Non-pigmented ciliary epithelial cell (primary cell): ENCODE measurements at regions not wholly inside any gene's neighbourhood (a gene's known extent, or its start where the extent isn't known, plus 50 kb on each side); places are given as distances from the start of the nearest gene placed in this dataset.

Source experiments
- DNase-seq: peaks from one replicate; pipeline ENCODE4 v3.0.0-alpha.2; 2010; ENCODE audit warnings: low read depth

DNA sequence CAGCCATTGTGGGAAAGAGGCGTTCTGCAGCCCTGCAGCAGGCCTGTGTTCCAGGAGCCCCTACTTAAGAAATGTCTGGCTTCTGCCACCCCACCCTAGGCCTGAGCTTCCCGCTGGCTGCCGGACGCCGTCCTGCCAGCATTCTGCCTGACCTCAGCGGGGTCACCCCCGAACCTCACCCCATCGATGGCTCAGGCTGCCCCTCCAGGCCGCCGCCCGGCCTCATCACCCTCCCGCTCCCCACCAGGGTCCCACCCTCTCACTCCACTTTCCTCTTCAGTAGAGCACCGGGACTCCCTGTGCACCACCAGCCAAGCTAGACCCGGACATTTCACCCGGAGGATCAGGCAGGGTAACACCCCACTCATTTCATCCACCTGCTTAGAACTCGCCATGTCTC lies 73.6 kb upstream of the SALL3 start:
- DNase-seq: no peak

DNA sequence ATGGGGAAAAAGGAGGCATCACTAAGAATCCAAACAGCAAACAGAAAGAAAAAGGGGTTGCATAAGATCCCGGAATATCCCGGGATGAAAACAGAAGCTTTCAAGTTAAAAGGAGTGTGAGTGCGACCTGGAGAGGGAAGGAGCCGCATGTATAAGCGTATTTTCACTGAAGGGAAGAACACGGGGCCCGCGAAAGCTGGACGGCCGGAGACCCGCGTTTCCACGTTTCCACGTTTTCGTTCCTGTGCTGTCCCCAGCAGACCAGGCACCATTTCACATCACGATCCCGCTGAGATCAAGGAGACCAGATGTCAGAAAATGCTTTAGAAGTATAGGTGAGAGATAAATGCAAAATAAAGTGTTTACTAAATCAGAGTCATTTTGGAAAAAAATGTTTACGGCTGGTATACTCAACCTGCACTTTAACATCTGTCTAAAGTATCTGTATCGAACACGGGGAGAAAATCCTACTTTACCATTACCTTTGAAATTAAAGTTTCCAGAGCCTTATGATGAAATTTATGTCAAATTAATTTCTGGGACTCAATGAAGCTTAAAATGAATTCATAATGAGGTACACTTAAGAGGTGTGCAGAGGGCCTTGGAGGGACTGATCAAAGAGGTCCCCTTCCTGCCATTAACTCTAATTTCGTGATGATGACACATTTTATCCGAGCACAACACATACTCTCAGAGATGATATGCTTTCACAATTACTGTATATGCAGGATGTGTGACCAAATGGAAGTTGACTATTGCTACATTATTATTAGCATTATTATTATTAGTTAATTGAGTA lies 71.0 kb upstream of the SALL3 start:
- DNase-seq: no peak

DNA sequence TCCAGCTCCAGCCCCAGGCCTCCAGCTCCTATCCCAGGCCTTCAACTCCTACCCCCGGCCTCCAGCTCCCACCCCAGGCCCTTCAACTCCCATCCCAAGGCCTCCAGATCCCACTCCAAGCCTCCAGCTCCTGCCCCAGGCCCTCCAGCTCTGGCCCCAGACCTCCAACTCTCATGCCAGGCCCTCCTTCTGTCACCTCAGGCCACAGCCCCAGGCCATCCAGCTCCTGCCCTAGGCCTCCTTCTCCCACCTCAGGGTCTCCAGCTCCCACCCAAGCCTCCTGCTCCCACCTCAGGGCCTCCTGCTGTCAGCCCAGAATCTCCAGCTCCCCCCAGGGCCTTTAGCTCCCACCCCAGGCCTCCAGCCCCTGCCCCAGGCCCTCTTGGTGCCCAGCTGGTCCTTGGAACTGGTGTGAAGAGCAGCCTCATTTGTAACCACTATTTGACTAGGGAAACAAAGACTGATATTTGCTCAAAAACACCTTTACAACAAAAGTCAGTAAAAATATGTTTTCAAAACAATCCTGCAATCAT lies 67.8 kb upstream of the SALL3 start:
- no peak for DNase-seq

DNA sequence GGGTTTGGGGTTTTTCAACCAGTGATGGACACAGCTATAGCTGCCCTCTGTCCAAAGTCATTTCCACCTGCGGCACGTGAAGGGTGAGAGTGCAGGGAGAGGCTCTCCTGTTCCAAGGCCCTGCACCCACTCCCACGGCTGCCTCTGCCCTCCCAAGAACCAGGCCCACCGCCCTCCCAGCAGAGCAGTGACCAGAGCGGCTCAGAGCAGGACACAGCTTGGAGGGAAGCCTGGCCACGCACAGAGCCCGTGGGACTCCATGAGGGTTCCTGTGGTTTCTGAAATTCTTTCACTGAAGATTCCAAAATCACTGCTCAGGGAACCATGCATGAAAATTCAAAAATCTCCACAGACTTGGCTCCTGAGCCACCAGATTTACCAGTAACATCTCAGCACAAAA lies 67.3 kb upstream of the SALL3 start:
- DNase-seq: no peak

DNA sequence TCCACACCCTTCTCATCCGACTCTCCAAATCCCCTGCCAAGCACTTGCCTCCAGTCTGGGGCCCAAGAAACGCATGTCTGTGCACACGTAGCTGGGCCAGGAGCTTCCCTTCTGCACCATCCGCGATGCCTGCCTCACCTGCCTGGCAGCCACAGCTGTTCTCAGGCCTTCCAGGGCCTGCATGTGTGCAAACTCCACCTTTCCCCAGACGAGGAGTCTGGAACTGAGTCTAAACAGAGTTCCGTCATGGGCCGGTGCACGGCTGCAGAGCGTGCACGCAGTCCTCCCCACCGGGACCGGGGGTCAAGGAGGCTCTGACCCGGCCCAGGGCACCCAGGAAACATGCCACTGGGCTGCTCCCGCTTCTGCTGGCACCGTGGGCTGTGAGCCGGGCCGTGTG lies 66.8 kb upstream of the SALL3 start:
- DNase-seq: no peak

DNA sequence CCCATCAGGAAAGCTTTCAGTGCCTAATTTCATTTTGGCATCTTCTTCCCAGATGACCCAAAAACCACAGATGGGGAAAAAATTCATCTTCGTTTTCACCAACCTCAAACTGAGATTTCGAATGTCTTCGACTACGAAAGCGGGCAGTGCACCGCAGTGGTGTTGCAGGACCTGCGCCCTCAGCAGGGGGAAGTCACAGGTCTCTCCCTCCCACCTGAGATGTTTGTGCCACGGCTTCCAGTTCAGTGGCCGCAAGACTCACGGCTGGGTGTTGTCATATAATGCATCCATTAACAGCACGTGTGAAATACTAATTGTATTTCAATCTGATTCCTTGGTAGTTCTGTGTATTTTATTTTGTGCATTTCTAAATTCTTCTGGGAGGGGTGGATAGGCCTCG lies 66.2 kb upstream of the SALL3 start:
- DNase-seq: no peak

DNA sequence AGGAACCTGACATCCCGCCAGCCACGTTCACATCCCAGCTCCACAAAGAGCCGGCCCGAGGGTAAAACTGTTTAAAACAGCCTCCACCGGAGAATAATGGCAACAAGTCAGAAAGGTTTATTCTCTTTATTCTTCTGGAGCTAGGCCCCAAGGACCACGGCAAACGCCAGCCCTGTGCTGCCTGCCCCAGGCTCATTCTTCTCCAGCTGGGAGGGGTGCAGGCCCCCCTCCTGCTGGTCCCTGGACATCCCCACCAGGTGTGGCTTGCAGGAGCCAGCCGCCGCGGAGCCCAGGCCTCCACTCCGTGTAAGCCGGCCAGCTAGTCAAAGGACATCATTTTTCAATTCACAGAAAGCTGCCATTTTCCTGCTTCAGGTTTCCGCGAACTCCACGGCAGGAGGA lies 65.8 kb upstream of the SALL3 start:
- no peak for DNase-seq

DNA sequence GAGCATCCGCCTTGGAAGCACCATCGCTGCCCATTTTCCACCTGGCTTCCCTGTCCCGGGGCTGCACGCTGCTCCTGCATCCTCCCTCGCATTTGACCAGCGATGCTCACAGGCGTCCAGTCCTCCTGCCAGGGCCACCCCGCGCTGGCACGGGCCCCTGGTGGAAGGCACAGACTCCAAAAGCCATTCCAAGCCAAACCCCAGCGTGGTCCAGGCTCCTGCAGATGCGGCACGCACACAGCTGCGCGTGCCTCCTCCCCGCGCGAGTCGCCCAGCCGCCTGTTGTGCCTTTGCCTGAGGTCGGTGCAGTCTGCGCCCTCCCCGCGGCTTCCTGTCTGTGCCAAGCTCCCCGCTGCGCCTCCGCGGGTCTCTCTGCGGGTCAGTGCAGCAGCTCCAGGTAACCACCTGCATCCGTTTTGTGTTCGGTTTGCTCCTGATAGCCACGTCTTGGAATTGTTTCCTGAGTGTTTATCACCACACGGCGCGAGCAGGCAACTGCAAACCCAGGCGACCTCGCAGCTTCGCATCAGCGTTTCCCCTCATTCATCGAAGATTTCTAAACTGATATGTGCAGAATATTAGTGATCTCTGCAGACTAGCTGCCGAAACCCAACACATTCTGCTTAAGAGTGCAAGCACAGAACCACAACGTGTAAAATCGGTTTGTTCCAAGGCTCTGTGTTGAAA lies 65.2 kb upstream of the SALL3 start:
- no peak for DNase-seq

DNA sequence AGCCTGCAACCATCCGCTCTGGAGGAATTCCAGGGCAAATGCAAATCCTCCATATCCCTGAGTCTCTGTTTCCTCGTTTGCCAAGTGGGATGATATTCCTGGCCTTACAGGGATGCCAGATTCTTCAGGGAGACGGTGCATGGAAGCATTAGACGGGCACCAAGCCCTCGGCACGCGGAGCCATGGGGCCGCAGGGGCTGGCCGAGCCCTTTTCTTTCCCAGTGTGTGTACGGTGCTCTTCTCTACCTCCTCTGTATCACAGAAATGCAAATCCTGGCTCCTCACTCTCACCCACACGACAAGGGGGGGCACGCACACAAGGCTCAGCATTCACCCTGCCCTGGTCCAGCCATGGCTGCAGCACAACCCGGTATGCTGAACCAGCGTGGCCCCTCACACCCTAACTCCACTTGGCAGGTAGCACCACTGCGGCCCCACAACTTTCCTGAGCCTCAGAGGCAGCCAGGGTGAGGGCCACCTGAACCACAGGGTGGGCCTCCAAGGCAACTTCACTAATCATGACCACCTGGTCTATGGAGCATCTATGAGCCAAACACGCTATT lies 64.1 kb upstream of the SALL3 start:
- no peak for DNase-seq

DNA sequence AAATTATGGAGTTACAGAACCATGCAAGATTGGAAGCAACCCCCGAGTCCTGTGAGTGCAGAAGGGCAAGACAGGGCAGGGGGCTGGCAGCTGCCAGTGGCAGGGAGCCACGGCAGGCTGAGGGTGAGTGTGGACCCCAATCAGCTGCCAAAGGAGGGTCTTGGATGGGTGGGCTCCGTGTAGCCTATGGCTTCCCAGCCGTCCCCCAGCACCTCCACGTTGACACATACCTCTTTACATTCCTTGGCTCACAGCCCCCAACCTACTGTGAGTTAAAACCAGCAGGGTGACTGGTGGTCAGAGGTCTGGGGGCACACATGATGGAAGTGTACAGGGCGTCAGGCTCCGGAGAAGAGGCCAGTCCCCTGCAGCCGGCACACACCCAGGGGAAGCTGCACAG lies 60.9 kb upstream of the SALL3 start:
- DNase-seq: no peak

DNA sequence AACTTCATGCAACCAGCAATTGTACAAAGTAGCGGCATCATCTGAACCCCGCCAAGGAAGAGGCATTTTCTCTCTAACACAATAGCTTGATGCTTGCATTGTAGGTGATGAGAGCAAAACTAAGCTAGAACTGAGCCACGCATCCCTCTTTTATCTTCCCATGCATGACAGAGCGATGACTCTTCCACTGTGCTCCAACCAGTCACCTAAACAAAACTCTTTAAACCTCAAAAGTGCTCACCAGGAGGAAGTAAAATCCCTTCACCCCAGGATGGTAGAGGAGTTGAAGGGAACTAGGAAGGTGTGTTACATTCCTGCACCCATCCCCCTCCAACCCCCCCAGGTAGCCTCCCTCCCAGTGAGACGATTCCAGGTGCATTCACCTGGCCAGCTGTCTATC lies 59.7 kb upstream of the SALL3 start:
- DNase-seq: no peak

DNA sequence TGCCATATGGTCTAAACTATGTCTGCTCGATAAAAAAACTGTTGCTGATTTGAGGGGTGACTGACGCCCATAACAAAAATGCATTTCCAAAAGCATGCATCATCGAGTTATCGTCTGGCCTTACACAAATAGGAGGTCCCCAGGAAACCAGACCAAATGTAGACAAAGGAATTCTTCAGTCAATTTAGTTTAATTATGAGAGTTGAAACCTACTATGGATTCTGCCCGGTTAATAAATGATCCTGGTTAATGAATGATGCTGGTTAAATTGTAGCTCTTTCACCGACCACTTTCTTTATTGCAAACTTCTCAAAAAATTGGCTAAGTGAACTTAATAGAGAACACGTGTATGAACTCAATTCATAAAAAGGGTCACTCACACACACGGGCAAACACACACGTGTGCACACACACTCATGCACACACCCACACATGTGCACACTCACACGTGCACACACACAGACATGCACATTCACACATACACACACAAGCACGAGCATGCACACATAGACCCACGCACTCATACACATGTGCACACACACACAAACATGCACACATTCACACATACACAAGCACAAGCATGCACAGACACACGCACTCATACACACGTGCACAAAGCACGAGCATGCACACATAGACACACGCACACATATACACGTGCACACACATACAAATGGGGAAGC lies 59.0 kb upstream of the SALL3 start:
- no peak for DNase-seq

DNA sequence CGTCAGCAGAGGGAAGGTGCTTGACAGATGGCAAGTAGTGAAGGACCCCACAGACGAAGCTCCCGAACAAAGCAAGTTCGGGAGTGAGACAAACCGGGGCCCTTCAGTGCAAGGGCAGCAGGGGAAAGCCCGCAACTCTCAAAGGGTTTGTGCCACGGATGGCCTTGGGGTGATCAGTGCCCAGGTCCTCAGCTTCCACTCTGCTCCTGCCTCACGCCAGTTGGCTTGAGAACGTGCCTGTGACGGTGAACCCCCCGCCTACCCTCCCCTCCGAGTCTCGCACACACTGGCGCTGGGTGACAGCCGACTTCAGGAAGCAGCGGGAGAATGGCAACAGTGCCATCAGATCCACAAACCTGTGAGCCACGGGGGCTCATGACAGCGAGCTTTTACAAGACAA lies 56.8 kb upstream of the SALL3 start:
- no peak for DNase-seq

DNA sequence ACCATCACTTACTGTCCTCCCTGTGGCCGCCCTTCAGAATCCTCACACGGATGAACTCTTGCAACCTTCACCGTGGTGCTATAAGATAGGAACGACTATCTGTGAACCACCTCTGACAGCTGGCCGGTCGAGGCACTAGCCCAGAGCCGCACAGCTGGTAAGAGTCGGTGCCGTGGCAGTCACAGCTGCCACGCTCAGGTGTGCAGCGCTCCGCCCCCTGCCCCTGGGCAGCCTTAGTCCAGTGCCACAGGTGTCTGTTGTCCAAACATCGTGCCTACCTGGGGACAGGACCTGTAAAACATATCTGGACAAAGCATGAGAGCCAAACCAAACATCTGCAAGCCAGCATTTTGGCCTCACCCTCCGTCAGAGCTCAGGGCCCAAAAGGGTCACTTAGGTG lies 55.3 kb upstream of the SALL3 start:
- DNase-seq: no peak

DNA sequence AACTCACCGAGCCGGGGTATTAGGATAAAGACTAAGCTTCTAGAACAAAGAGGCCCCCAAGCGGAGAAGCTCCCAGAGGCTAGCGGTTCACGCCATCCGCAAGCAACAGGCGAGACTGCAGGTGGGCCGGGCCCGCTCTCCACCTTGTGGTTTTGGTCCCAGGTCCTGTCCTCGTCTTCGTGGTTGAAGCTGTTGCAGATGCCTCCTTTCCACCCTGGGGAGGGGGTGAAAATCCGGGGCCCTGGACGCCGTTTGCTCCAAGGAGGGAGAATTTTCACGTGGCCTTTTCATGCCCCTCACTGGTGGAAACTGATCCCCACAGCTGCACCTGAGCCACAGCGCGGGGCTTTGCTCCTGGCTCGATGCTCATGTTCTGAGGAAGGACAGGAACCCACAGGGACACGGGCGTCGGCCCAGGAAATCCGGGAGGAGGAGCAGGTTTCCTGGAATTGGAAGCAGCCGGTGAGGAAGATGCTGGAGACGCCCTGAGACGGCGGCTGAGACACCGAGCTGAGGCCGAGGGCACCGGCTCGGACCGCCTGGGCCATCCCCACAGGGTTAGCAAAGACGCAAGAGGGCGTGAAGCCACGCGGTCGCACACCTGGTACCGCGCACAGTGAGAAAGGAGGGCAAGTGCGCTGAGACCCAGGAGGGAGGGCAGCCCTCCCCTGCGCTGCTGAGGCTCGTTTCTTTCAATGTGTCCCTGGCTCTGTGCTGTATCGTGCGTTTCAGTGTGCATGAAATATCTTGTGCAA lies 54.7 kb upstream of the SALL3 start:
- DNase-seq: no peak

DNA sequence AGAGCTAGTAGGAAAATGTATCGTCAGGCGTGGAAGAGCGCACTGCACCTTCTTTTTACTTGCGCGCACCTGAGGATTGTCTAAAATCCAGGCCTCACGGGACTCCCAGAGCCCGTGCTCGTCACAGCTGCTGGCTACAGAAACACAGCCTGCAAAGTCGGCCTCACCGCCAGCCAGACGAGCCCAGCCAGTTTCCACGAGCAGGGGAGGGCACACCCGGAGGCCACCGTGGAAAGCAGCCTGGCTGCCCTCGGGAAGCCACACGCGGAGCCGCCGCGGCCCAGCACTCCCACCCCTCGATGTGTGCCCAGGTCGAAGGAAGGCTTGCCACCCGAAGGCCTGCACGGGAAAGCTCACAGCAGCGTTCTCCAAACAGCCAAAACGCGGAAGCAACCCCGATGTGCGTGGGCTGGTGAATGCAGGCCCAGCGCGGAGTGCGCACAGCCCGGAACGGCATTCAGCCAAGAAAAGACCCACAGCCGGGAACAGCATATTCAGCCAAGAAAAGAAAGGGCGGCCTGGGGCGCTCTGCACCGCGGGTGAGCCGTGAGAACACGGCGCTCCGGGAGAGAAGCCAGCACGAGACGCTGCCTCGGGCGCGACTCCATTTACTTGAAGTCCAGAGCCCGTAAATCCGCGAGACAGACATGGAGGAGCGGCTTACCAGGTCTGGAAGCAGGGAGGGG lies 53.9 kb upstream of the SALL3 start:
- DNase-seq: no peak

DNA sequence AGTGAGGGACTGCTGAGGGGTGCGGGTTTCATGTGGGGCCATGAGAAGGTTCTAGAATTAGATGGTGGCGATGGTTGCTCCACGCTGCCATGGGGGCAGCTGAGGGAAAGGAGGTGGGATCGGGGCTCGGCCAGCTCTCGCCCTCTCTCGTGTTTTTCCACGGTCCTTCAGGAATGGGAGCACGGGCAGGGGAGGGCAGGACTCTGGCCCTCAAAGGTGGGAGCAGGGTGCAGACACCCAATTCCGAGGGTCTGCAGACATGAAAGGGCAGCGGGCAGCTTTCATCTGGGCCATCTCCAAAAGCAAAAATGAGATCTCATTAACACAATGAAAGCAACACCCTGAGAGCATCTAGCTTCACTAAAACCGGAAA lies 53.4 kb upstream of the SALL3 start:
- DNase-seq: no peak

DNA sequence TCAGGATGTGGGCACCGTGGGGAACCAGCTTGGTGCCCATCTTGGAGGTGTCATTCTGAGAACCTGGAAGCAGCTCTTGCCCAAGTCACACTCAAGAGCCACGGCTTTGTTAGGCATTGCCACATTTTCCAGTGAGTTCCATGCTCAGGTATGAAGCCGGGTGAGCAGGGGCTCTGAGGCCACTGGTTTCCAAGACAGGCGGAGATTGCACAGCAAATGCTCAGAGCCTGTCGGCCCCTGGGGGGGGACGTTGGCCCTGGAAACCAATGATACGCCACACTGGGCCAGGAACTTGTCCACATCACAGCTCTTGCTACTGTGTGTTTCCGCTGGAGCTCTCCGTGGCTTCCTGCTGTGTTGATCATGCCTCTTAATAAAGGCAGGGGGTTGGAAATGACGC lies 52.5 kb upstream of the SALL3 start:
- DNase-seq: no peak

DNA sequence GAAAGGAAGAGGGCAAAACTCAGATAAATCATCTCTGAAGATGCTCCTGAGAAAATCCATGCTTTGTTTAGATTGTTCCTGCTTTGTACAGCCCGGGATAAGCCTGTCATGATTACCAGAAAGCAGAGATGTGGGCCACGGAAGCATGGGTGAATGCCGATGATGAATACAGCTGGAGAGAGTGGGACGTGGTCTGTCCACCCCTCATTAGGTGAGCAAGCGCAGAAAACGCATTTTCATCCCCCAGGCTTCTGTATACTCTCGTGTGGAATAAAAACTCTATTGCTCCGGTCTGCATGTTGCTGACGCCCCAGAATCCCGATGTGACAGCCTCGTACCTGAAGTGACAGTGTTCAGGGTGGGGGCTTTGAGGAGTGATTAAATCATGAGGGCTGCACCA lies 52.0 kb upstream of the SALL3 start:
- no peak for DNase-seq

DNA sequence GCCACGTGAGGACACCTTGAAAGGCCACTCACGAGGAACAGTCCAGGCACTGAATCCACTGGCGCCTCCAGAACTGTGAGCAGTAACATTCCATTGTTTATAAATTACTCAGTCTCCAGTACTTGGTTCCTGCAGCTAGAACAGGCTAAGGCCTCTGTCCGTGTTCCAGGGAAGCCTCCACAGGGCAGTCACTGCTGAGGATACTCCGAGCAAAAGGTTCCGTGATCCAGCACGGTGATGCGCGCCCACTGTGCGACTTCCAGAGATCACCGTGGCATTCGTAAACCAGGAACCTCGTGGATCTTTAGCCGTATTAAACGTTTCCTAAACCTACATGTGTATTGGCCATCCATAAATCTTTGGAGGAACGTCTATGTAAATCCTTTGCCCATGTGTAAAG lies 51.5 kb upstream of the SALL3 start:
- no peak for DNase-seq

DNA sequence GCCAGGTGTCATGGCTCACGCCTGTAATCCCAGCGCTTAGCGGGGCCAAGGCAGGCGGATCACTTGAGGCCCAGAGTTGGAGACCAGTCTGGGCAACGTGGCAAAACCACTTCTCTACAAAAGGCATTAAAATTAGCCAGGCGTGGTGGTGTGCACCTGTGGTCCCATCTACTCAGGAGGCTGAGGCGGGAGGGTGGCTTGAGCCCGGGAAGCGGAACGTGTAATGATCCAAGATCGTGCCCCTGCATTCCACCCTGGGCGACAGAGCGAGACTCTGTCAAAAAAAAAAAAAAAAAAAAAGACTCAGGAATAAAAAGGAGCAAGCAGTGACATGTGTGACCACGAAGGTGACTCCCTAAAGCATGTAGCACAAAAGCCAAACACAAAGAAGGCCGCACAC lies 50.1 kb upstream of the SALL3 start:
- no peak for DNase-seq
